Neural crest cell (in vitro differentiated cells): ENCODE measurements at regions not wholly inside any gene's neighbourhood (a gene's known extent, or its start where the extent isn't known, plus 50 kb on each side); places are given as distances from the start of the nearest gene placed in this dataset.

Source experiments
- DNase-seq: peaks from one replicate; pipeline ENCODE4 v3.0.0; 2021; ENCODE audit warnings: low read depth, mixed read lengths, low spot score
- H3K27ac Mint-ChIP-seq: one replicate; pipeline ENCODE4 v1.8.0; 2021; ENCODE audit warnings: mild to moderate bottlenecking, mixed read lengths; ENCODE audit not compliant: unreplicated experiment
- H3K27me3 Mint-ChIP-seq: 2 replicates; pipeline ENCODE4 v1.8.0; 2021; ENCODE audit warnings: low read depth, mild to moderate bottlenecking, mixed read lengths
- H3K36me3 Mint-ChIP-seq: 2 replicates; pipeline ENCODE4 v1.8.0; 2021; ENCODE audit warnings: low read depth, mild to moderate bottlenecking, mixed read lengths
- H3K4me1 Mint-ChIP-seq: 2 replicates; pipeline ENCODE4 v1.8.0; 2021; ENCODE audit warnings: mixed read lengths
- H3K4me3 Mint-ChIP-seq: one replicate; pipeline ENCODE4 v1.8.0; 2021; ENCODE audit warnings: mild to moderate bottlenecking, mixed read lengths
- H3K9me3 Mint-ChIP-seq: 2 replicates; pipeline ENCODE4 v1.8.0; 2021; ENCODE audit warnings: mixed read lengths
- TF ChIP-seq, protein P1 (sequence below): fragments of 200-600 bp; sonication (generic); conservative IDR thresholded peaks from 2 replicates; pipeline ENCODE4 v1.5.0; 2021; ENCODE audit warnings: antibody characterized with exemption, mild to moderate bottlenecking

DNA sequence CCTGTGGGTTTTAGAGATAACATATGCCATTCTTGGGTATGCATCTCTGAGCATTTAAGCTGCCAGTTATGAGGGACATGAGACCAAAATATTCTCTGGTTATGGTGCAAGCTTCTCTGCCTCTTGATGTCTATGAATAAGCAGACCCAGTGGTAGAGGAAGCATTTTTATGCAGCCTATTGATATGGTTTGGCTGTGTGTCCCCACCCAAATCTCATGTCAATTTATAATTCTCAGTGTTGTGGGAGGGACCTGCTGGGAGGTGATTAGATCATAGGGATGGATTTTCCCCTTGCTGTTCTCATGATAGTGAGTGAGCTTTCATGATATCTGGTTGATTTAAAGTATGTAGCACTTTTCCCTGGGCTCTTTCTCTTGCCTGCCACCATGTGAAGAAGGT is 187.2 kb downstream of the ARHGAP12 start:
- Mint-ChIP-seq H3K4me3 (no peak overlapping the region), H3K36me3 (no peaks in the 10 kb centered on the region), H3K27me3 (no peaks in the 10 kb centered on the region), H3K4me1 (no peaks in the 10 kb centered on the region), H3K27ac (no peak overlapping the region), H3K9me3 (no peaks in the 10 kb centered on the region)
- TF ChIP-seq, protein P1, sequence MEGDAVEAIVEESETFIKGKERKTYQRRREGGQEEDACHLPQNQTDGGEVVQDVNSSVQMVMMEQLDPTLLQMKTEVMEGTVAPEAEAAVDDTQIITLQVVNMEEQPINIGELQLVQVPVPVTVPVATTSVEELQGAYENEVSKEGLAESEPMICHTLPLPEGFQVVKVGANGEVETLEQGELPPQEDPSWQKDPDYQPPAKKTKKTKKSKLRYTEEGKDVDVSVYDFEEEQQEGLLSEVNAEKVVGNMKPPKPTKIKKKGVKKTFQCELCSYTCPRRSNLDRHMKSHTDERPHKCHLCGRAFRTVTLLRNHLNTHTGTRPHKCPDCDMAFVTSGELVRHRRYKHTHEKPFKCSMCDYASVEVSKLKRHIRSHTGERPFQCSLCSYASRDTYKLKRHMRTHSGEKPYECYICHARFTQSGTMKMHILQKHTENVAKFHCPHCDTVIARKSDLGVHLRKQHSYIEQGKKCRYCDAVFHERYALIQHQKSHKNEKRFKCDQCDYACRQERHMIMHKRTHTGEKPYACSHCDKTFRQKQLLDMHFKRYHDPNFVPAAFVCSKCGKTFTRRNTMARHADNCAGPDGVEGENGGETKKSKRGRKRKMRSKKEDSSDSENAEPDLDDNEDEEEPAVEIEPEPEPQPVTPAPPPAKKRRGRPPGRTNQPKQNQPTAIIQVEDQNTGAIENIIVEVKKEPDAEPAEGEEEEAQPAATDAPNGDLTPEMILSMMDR: no peak
- DNase-seq: no peak

DNA sequence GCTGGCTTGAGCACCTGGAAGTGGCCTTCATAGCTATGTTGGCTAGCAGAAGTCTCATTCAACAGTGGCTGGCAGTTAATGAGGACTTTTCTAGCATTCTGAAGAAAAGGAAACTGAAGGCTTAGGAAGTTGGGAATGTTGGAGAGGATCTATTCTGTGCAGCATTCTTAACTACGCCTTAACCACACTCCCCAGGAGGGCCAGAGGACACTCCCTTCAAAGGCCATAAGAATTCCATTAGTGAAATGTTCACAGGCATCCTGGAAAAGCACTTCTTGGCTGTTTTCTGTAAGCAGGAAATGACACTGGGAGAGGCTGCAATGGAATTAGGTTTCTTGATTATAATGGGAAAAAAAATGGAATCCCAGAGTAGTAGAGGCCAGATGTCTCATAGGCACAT is 188.9 kb downstream of the ARHGAP12 start:
- Mint-ChIP-seq H3K4me3 (no peak overlapping the region), H3K27me3 (no peaks in the 10 kb centered on the region), H3K4me1 (no peaks in the 10 kb centered on the region), H3K36me3 (peaks cover 3% of the 10 kb centered on the region), H3K27ac (no peak overlapping the region), H3K9me3 (peaks cover 2% of the 10 kb centered on the region)
- TF ChIP-seq, protein P1: no peak
- DNase-seq: no peak

DNA sequence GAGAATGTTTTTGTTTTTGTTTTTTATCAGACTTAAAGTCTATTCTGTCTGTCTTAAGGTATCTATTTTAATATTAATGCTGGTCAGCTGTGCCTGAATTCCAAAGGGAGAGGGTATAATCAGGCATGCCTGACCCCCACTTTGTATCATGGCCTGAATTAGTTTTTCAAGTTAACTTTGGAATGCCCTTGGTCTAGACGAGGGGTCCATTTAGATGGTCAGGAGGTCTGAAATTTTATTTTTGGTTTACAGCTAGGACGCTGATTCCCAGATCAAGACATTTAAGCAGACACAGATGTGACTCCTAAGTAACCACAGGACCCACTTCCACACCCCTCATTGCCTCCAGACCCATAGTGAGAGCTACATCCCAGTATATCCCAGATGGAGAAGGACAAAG is 189.5 kb downstream of the ARHGAP12 start:
- Mint-ChIP-seq H3K4me3 (no peak overlapping the region), H3K36me3 (peaks cover 3% of the 10 kb centered on the region), H3K27ac (peak overlapping the region; percentile 5), H3K4me1 (no peaks in the 10 kb centered on the region), H3K27me3 (no peaks in the 10 kb centered on the region), H3K9me3 (peaks cover 2% of the 10 kb centered on the region)
- TF ChIP-seq, protein P1: no peak
- DNase-seq: no peak

DNA sequence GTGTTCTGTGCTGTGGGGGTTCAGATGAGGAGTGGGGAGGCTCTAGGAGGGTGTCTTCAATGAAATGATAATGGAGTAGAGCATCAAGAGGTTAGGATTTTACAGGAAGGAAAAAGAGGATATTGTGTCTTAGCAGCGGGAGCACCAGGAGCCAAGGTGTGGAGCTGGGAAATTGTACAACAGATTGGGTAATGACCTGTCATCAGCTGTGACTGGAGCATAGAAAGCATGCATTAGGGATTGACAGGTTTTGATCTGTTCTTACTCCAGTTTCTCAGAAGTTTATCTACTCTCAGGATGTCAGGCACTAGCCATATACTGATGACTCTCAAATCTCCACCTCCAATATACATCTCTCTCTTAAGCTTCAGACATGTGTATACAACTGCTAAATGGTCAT is 196.9 kb downstream of the ARHGAP12 start:
- Mint-ChIP-seq H3K9me3 (peaks cover 14% of the 10 kb centered on the region), H3K4me1 (peaks cover 13% of the 10 kb centered on the region), H3K36me3 (peaks cover 12% of the 10 kb centered on the region), H3K27me3 (no peaks in the 10 kb centered on the region), H3K4me3 (no peak overlapping the region), H3K27ac (no peak overlapping the region)
- TF ChIP-seq, protein P1: no peak
- DNase-seq: no peak

DNA sequence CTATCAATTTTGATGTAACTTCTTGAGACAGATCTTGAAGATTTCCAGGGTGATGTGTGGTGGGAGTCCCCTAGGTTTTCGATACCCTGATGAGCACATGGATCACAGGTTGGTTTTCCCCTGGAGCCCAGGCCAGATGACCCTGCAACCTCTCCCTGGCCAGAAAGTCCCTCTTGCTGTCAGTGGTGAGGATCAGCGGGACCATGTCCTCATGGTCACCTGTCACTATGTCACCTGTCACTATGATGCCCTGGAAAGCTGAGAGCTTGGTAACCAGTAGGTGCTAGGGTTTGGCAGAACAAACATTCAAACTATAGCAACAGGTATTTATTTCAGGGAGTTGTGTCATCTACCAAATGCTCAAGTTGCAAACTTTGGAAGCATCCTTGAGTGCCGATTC is 197.9 kb downstream of the ARHGAP12 start:
- no peak overlapping the region for H3K27ac Mint-ChIP-seq
- peaks cover 12% of the 10 kb centered on the region for H3K36me3 Mint-ChIP-seq
- DNase-seq: no peak
- no peaks in the 10 kb centered on the region for H3K27me3 Mint-ChIP-seq
- peaks cover 13% of the 10 kb centered on the region for H3K4me1 Mint-ChIP-seq
- no peak overlapping the region for H3K4me3 Mint-ChIP-seq
- peaks cover 15% of the 10 kb centered on the region for H3K9me3 Mint-ChIP-seq
- TF ChIP-seq, protein P1: no peak
